Stimulated activated CD4-positive, alpha-beta T cell treated with anti-CD3 and anti-CD28 coated beads, Interleukin-1b, Interleukin-23, amount 100 ng/mL, for 4 hours (primary cell): ENCODE measurements at regions not wholly inside any gene's neighbourhood (a gene's known extent, or its start where the extent isn't known, plus 50 kb on each side); places are given as distances from the start of the nearest gene placed in this dataset.

Source experiments
- DNase-seq, 2 donors: peaks; one replicate each; pipeline ENCODE4 v3.0.0-alpha.2; 2020; ENCODE audit warnings: low read depth in 2 of 2

GRCh38 chr1:218817691-218818465 lies 355.8 kb upstream of the LYPLAL1 start:
- no peak for DNase-seq

DNA sequence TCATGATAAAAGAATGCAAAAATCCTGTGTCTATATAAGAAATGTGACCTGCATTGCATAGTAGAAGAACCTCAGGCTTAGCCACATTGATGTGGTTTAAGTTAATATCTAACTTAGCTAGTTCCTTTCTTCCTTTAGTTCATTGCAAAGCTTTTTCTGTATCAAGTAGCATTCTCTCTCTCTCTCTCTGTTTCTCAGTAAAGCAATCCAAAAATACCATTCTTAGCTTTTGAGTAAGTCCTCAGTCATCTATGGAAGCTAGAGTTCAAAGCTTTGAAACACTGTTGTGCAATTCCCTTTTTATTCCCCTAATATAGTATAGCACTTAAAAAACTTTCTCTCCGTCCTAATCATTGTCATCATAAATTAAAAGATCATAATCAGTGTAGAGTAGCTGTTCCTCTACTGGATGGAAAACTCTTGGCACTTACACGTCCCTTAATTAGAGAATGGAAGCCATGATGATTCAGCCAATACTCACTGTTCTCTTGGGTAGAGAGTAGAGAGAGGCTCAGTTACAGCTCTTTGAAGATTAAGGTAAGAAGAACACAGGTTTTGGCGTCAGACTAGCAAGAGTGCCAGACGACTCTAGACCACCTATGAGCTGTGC lies 350.3 kb upstream of the LYPLAL1 start:
- no peak for DNase-seq

GRCh38 chr1:218827486-218827885 lies 346.2 kb upstream of the LYPLAL1 start:
- DNase-seq = no peak

DNA sequence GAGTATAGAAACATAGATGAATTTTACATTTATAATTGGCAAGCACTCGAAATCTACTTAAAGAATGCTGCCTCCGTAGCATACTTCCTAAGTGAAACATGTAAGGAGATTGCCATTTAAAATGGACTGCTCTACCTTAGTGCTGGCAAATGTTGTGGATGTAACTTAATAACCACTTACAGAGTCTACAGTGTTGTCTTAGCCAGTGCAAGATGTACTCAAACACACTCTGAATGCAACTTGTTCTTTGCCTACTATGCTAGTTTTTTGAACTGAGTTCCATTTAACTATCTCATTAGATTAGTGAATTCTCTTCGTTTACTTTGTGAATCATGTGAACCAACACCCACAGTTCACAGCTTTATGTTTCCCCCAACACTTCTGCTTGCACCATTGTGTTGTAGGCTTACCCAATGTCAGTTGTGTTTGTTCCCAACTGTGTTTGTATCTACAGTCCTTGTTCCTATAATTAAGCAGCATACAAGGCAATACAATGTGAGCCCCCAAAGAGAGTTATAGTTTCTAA lies 345.5 kb upstream of the LYPLAL1 start:
- DNase-seq = no peak

GRCh38 chr1:218829097-218829496 lies 344.6 kb upstream of the LYPLAL1 start:
- DNase-seq = no peak

DNA sequence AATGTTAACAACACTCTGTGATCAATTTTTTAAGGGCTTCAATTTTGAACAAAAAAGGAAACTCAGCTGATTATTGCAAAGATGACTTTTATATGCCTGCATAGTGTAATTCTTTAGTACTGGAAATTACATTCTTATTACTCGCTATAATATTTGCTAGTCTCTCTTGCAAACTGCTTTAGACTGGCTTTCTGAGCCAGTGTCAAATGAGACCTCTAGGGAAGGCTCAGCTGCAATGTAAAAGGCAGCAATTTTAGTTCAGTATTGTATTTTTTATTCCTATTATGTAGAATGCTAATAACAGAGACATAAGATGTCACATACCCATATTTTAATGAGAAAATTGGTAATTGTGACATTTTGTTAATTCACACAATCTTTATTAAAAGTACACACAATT lies 338.1 kb upstream of the LYPLAL1 start:
- no peak for DNase-seq

- no peak for DNase-seq
Measured at GRCh38 chr1:218836264-218836663, 337.4 kb upstream of the LYPLAL1 start.

DNA sequence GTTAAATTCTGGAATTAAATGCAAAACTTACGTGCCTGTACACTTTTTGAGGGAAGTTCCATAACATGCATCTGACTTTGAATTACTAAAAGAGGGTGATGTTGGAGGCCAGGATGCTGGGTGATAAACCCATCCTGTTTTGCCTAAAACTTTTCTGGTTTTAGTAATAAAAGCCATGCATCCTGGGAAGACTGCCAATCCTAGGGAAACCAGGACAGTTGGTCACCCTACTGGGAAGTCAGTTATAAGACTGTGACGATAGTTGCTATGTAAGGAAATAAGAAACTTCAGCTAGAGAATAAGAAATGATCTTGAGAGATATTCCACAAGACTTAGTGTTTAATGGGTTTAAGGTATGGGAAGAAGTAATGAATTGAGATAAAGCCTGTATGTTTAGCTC lies 336.6 kb upstream of the LYPLAL1 start:
- no peak for DNase-seq

DNA sequence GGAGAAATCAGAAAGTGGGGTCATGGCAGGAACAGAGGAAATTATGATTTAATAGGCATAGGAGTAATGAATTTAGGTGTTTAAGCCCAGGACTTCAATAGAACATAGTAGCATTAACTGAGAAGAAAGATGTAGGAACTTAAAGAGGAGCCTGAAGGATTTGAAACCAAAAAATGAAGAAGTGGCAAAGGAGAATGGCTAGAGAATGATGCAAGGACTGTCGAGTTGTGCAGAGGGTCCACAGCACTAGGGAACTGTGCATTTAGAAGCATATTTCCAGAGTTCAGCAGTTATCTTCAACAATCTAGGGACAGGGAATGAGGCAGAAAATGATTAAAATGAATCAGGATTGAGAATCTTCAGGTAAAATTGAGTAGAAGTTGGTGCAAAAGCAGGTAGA lies 328.1 kb upstream of the LYPLAL1 start:
- no peak for DNase-seq

- DNase-seq = no peak
Measured at GRCh38 chr1:218846181-218846580, 327.5 kb upstream of the LYPLAL1 start.

- no peak for DNase-seq
Measured at GRCh38 chr1:218847089-218847768, 326.4 kb upstream of the LYPLAL1 start.

GRCh38 chr1:218848009-218848408 lies 325.7 kb upstream of the LYPLAL1 start:
- no peak for DNase-seq

GRCh38 chr1:218850367-218850766 lies 323.3 kb upstream of the LYPLAL1 start:
- no peak for DNase-seq

DNA sequence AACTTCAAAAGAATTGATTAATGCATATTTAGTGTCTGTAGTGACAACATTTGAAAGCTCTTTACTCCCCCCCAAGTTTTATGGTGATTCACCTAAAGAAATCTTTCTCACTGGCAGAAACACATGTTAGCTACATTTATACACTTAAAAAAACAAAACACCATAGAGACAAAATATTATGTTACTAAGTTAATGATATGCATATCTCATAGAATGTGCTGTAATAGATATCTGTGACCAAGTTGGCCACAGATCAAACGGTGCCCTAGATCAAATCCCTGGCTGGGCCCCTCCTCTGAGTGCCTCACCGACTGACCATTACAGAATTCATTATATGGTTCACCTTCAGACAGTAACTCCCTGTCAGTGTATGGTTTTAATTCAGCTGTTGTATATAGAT lies 322.1 kb upstream of the LYPLAL1 start:
- DNase-seq = no peak

GRCh38 chr1:218852527-218852926 lies 321.2 kb upstream of the LYPLAL1 start:
- DNase-seq = no peak

DNA sequence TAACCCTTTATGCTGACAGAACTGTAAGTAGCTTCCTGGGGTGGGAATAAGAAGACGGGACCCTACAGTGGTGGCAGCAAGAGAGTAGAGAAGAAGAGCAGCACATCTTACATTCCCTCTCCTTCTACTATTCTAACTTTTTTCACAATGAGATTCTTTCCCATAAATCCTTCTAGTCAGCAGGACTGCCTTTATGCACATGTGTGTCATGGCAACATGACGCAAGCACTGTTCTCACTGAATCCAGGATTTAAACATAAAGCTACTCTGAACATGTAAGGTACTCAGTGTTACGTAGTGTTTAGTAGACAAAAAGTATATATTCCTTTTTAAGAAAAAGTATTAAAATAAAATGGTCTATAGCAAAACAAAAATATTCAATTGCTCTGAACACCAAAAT lies 309.7 kb upstream of the LYPLAL1 start:
- DNase-seq = no peak

DNA sequence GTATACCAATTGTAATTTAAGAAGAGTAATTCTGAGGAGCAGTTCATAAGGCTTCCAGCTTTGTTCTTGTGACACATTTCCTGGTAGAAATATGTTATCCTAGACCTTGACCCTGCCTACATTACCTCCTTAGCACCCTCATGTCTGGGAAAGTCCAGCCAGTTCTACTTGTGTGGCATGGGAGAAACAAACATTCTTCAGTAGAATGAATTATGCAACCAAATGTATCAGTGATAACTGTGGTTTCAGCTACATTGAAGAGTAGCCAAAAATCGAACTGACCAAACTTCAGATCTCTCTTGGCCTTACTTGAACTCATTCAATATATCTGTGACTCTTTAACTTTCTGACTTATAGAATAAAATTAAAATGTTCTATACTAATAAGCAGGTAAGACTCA lies 308.1 kb upstream of the LYPLAL1 start:
- no peak for DNase-seq

- DNase-seq = no peak
Measured at GRCh38 chr1:218866507-218866906, 307.2 kb upstream of the LYPLAL1 start.

- no peak for DNase-seq
Measured at GRCh38 chr1:218867066-218867465, 306.6 kb upstream of the LYPLAL1 start.

DNA sequence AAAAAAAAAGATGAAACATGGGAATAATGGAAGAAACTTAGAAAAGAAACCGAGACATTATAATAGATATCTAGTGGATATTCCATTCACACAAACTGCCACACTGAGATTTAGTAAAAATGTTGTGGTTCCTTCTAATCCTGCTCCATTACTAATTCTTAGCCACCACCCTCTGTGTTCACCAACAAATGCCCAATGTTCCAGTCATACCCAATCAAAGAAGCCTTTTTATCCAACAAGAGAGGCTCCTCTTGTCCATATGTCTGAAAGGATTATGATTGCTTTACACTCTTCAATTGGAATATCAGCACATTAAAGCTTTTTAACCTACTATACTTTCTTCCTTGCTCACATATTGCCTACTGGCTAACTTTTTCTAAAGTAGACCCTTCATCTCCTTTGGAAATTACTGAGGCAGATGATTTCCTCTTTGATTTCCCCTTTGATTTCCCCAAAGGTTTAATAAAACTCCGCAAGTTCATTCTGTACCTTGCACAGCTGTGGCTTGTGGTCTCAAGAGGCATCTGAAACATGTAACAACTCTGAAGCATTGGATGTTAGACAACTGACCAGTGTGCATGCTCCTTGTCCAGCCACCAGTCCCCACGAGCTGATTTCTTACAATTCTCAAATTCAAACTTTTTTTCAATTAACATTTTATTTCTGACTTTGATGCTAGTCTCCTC lies 305.6 kb upstream of the LYPLAL1 start:
- no peak for DNase-seq

GRCh38 chr1:218869276-218869675 lies 304.4 kb upstream of the LYPLAL1 start:
- DNase-seq = no peak

- no peak for DNase-seq
Measured at GRCh38 chr1:218872026-218872425, 301.7 kb upstream of the LYPLAL1 start.
